ENCODE measurements at regions not wholly inside any gene's neighbourhood (a gene's known extent, or its start where the extent isn't known, plus 50 kb on each side); places are given as distances from the start of the nearest gene placed in this dataset.

- no peak for DNase-seq
These were observed 112.2 kb upstream of the ANKRD55 start for GRCh38 chr5:56345352-56345751.

- DNase-seq, result no peak
These were observed 111.5 kb upstream of the ANKRD55 start for GRCh38 chr5:56344594-56344993.

- DNase-seq, result no peak
These were observed 110.9 kb upstream of the ANKRD55 start for GRCh38 chr5:56343988-56344387.

GRCh38 chr5:56342616-56343015 is 109.5 kb upstream of the ANKRD55 start:
- DNase-seq, result no peak

GRCh38 chr5:56340196-56340980 is 107.3 kb upstream of the ANKRD55 start:
- no peak for DNase-seq

GRCh38 chr5:56339732-56340131 is 106.6 kb upstream of the ANKRD55 start:
- DNase-seq, result no peak

GRCh38 chr5:56337715-56338319 is 104.7 kb upstream of the ANKRD55 start:
- DNase-seq, result no peak

- no peak for DNase-seq
These were observed 102.1 kb upstream of the ANKRD55 start for GRCh38 chr5:56335212-56335611.

- DNase-seq, result no peak
These were observed 97.7 kb upstream of the ANKRD55 start for GRCh38 chr5:56330806-56331205.

- DNase-seq, result no peak
These were observed 97.0 kb upstream of the ANKRD55 start for GRCh38 chr5:56330167-56330566.

GRCh38 chr5:56329652-56330051 is 96.5 kb upstream of the ANKRD55 start:
- DNase-seq, result no peak

- DNase-seq, result no peak
These were observed 95.8 kb upstream of the ANKRD55 start for GRCh38 chr5:56328753-56329560.

GRCh38 chr5:56327809-56328208 is 94.7 kb upstream of the ANKRD55 start:
- no peak for DNase-seq

GRCh38 chr5:56326770-56327169 is 93.6 kb upstream of the ANKRD55 start:
- DNase-seq, result no peak

GRCh38 chr5:56326116-56326515 is 93.0 kb upstream of the ANKRD55 start:
- DNase-seq, result no peak

- no peak for DNase-seq
These were observed 91.9 kb upstream of the ANKRD55 start for GRCh38 chr5:56325039-56325438.

- DNase-seq, result no peak
These were observed 90.4 kb upstream of the ANKRD55 start for GRCh38 chr5:56323505-56323904.

GRCh38 chr5:56322592-56322991 is 89.5 kb upstream of the ANKRD55 start:
- DNase-seq, result no peak

- no peak for DNase-seq
These were observed 88.2 kb upstream of the ANKRD55 start for GRCh38 chr5:56321236-56321881.

- DNase-seq, result no peak
These were observed 87.6 kb upstream of the ANKRD55 start for GRCh38 chr5:56320686-56321085.

- DNase-seq, result peak; percentile 57
These were observed 86.5 kb upstream of the ANKRD55 start for GRCh38 chr5:56319526-56320181.

GRCh38 chr5:56317923-56318561 is 84.9 kb upstream of the ANKRD55 start:
- DNase-seq, result no peak
